Gastrocnemius medialis (tissue), 4 donors: ENCODE measurements at regions not wholly inside any gene's neighbourhood (a gene's known extent, or its start where the extent isn't known, plus 50 kb on each side); places are given as distances from the start of the nearest gene placed in this dataset.

Experiments
- CTCF ChIP-seq, 5 experiments: fragments of 450-650 bp in 3 of 5; fragments of 200-600 bp in 2 of 5; sonication (generic) in 2 of 5; IDR thresholded peaks in 4 of 5; conservative IDR thresholded peaks in 1 of 5; 1 replicate in 4 of 5; 2 replicates in 1 of 5; pipeline ENCODE4 v1.5.1; 2016 to 2019; ENCODE audit warnings: antibody characterized with exemption in 5 of 5, mild to moderate bottlenecking in 3 of 5, moderate library complexity in 3 of 5
- POLR2A ChIP-seq, 2 donors: fragments of 450-650 bp; IDR thresholded peaks; one replicate each; pipeline ENCODE4 v1.6.1; 2017; ENCODE audit warnings: antibody characterized with exemption in 2 of 2, mild to moderate bottlenecking in 2 of 2, moderate library complexity in 2 of 2

GRCh38 chr20:21862956-21863355 lies 157.5 kb downstream of the PAX1 start:
- TF ChIP-seq CTCF (IDR thresholded peaks at IDR 0.05 in 4 of 5, conservative IDR thresholded peaks at IDR 0.05 in 1 of 5), result no peak
- no peak for TF ChIP-seq POLR2A (IDR thresholded peaks at IDR 0.05)
